Breast epithelium (tissue), 4 donors: ENCODE measurements at regions not wholly inside any gene's neighbourhood (a gene's known extent, or its start where the extent isn't known, plus 50 kb on each side); places are given as distances from the start of the nearest gene placed in this dataset.

Experiments
- DNase-seq, 2 donors: peaks; one replicate each; pipeline ENCODE4 v3.0.0-alpha.2; 2019; ENCODE audit warnings: low spot score in 2 of 2
- H3K27ac ChIP-seq, 2 donors: fragments of 200-600 bp; sonication (generic) in 1 of 2; one replicate each; pipeline ENCODE4 v1.5.1; 2016 to 2019; ENCODE audit warnings: mild to moderate bottlenecking in 1 of 2
- H3K27me3 ChIP-seq, 2 donors: fragments of 200-600 bp; sonication (generic) in 1 of 2; one replicate each; pipeline versions ENCODE4 v1.5.1 to v1.6.0; 2017 to 2019; ENCODE audit warnings: control low read depth in 1 of 2, mild to moderate bottlenecking in 1 of 2
- H3K36me3 ChIP-seq: fragments of 200-600 bp; one replicate; pipeline ENCODE4 v1.5.1; 2019
- H3K4me1 ChIP-seq, 2 donors: fragments of 200-600 bp; sonication (generic); one replicate each; pipeline ENCODE4 v1.5.1; 2016 to 2019; ENCODE audit warnings: control low read depth in 1 of 2
- H3K4me3 ChIP-seq, 3 donors: fragments of 200-600 bp; sonication (generic); 1 replicate in 2 of 3; 2 replicates in 1 of 3; pipeline ENCODE4 v1.5.1; 2016 to 2019; ENCODE audit warnings: mild to moderate bottlenecking in 3 of 3, moderate library complexity in 2 of 3
- H3K9me3 ChIP-seq, 2 donors: fragments of 200-600 bp; sonication (generic) in 1 of 2; one replicate each; pipeline ENCODE4 v1.5.1; 2016 to 2019; ENCODE audit warnings: control low read depth in 1 of 2
- POLR2A ChIP-seq: fragments of 450-650 bp; IDR thresholded peaks from one replicate; pipeline ENCODE4 v1.6.1; 2016; ENCODE audit warnings: antibody characterized with exemption, mild to moderate bottlenecking, moderate library complexity
- POLR2AphosphoS5 ChIP-seq, 3 donors: sonication (generic); formaldehyde crosslinking; IDR thresholded peaks; one replicate each; pipeline ENCODE4 v1.6.1; 2017; ENCODE audit warnings: antibody characterized with exemption in 3 of 3
- intact Hi-C: fragments of 100-400 bp; cut with DNase I; formaldehyde crosslinking; loops from one replicate; pipeline ENCODE4 v1.15.1; 2023; ENCODE audit warnings: low total_unique reads
- TF ChIP-seq, protein P1 (sequence below), 3 donors: fragments of 450-650 bp; IDR thresholded peaks; one replicate each; pipeline ENCODE4 v1.5.1; 2016 to 2017; ENCODE audit warnings: antibody characterized with exemption in 3 of 3, mild to moderate bottlenecking in 3 of 3, moderate library complexity in 3 of 3

- TF ChIP-seq POLR2AphosphoS5 (IDR thresholded peaks at IDR 0.05) (no peak), POLR2A (no peak)
- TF ChIP-seq, protein P1, sequence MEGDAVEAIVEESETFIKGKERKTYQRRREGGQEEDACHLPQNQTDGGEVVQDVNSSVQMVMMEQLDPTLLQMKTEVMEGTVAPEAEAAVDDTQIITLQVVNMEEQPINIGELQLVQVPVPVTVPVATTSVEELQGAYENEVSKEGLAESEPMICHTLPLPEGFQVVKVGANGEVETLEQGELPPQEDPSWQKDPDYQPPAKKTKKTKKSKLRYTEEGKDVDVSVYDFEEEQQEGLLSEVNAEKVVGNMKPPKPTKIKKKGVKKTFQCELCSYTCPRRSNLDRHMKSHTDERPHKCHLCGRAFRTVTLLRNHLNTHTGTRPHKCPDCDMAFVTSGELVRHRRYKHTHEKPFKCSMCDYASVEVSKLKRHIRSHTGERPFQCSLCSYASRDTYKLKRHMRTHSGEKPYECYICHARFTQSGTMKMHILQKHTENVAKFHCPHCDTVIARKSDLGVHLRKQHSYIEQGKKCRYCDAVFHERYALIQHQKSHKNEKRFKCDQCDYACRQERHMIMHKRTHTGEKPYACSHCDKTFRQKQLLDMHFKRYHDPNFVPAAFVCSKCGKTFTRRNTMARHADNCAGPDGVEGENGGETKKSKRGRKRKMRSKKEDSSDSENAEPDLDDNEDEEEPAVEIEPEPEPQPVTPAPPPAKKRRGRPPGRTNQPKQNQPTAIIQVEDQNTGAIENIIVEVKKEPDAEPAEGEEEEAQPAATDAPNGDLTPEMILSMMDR (IDR thresholded peaks at IDR 0.05), result no peak
- intact Hi-C loops, result no loop called here
- DNase-seq, result no peak
- Histone ChIP-seq H3K27me3 (no peaks in the 10 kb centered on the region), H3K27ac (no peak overlapping the region), H3K4me3 (no peak overlapping the region), H3K36me3 (no peaks in the 10 kb centered on the region), H3K9me3 (peaks cover 0 to 6% of the 10 kb centered on the region in 2 donors), H3K4me1 (no peaks in the 10 kb centered on the region)
Measured at GRCh38 chr15:25987638-25988037, 124.5 kb upstream of the ATP10A start.

DNA sequence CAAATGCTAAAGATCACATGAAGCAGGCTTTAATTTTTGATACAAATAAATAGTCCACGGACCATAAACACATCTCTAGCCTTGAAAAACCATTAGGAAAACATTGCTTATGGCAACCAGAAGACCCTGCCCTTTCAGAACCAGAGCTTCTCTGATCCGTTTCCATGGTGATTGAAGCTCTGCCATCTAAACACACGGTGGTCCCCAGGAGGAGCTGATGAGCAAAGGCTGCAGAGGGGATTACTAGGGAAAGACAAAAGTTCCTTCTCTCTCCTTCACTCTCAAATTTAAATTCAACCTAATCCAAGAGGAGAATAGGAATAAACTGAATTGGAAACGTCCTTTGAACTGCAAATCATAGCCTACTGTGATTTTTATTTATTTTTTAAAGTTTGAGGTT, 122.0 kb upstream of the ATP10A start:
- Histone ChIP-seq H3K27ac (no peak overlapping the region), H3K4me1 (no peaks in the 10 kb centered on the region), H3K27me3 (no peaks in the 10 kb centered on the region), H3K9me3 (peaks cover 0 to 6% of the 10 kb centered on the region in 2 donors), H3K36me3 (no peaks in the 10 kb centered on the region), H3K4me3 (no peak overlapping the region)
- DNase-seq, result no peak
- TF ChIP-seq POLR2A (no peak), POLR2AphosphoS5 (IDR thresholded peaks at IDR 0.05) (no peak)
- intact Hi-C loops, result no loop called here

DNA sequence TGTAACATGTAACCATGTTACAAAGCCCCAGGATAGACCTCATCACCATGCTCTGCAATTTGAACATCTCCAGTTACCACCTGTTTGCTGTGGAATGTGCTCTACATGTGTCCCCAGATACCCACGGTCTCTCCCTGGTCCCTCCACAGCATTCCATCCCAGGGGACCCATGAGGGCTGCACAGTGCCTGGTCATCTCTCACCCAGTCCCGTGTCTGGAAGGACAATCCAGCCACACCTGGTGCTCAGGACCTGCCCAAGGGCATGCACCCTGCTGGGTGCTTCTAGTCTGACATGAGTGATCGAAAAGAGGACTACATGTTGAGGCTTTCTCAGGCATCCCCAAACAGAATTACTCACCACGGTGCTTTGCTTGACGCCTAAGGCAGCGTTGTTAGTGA, 119.6 kb upstream of the ATP10A start:
- no peaks in the 10 kb centered on the region for H3K27me3 ChIP-seq
- TF ChIP-seq, protein P1 (IDR thresholded peaks at IDR 0.05), result no peak
- no peak for TF ChIP-seq POLR2AphosphoS5 (IDR thresholded peaks at IDR 0.05)
- no peak for TF ChIP-seq POLR2A

GRCh38 chr15:25981114-25981513, 118.0 kb upstream of the ATP10A start:
- H3K9me3 ChIP-seq, result no peaks in the 10 kb centered on the region
- H3K27ac ChIP-seq, result no peak overlapping the region
- no peak overlapping the region for H3K4me3 ChIP-seq
- intact Hi-C loops, result no loop called here
- no peaks in the 10 kb centered on the region for H3K27me3 ChIP-seq
- DNase-seq, result no peak
- no peaks in the 10 kb centered on the region for H3K36me3 ChIP-seq
- TF ChIP-seq POLR2AphosphoS5 (IDR thresholded peaks at IDR 0.05) (no peak), POLR2A (no peak)
- TF ChIP-seq, protein P1 (IDR thresholded peaks at IDR 0.05), result no peak
- H3K4me1 ChIP-seq, result no peaks in the 10 kb centered on the region

More for the DNA sequence above, 119.6 kb upstream of the ATP10A start:
- no peak for DNase-seq
- Histone ChIP-seq H3K36me3 (no peaks in the 10 kb centered on the region), H3K4me3 (no peak overlapping the region), H3K27ac (no peak overlapping the region), H3K4me1 (no peaks in the 10 kb centered on the region), H3K9me3 (no peaks in the 10 kb centered on the region)
- intact Hi-C loops, result no loop called here

GRCh38 chr15:25972141-25972675, 109.1 kb upstream of the ATP10A start:
- TF ChIP-seq, protein P1 (IDR thresholded peaks at IDR 0.05), result no peak
- TF ChIP-seq POLR2A, result no peak
- TF ChIP-seq POLR2AphosphoS5 (IDR thresholded peaks at IDR 0.05), result no peak
- intact Hi-C loops, result no loop called here
- Histone ChIP-seq H3K27me3 (no peaks in the 10 kb centered on the region), H3K9me3 (no peaks in the 10 kb centered on the region), H3K36me3 (no peaks in the 10 kb centered on the region), H3K4me3 (no peak overlapping the region), H3K27ac (no peak overlapping the region), H3K4me1 (no peaks in the 10 kb centered on the region)
- DNase-seq, result no peak

GRCh38 chr15:25971053-25971452, 107.9 kb upstream of the ATP10A start:
- no peak for TF ChIP-seq POLR2A
- TF ChIP-seq, protein P1 (IDR thresholded peaks at IDR 0.05), result no peak
- TF ChIP-seq POLR2AphosphoS5 (IDR thresholded peaks at IDR 0.05), result no peak
- no peaks in the 10 kb centered on the region for H3K36me3 ChIP-seq
- H3K27me3 ChIP-seq, result no peaks in the 10 kb centered on the region
- no peak overlapping the region for H3K27ac ChIP-seq
- intact Hi-C loops, result no loop called here
- no peaks in the 10 kb centered on the region for H3K4me1 ChIP-seq
- H3K4me3 ChIP-seq, result no peak overlapping the region
- no peak for DNase-seq
- no peaks in the 10 kb centered on the region for H3K9me3 ChIP-seq
